ENCODE measurements at regions not wholly inside any gene's neighbourhood (a gene's known extent, or its start where the extent isn't known, plus 50 kb on each side); places are given as distances from the start of the nearest gene placed in this dataset.

GRCh38 chr12:24661657-24662096 lies 287.2 kb downstream of the BCAT1 start (continued):
- TF ChIP-seq SRSF9 (IDR thresholded peaks at IDR 0.05; ENCODE audit: borderline replicate concordance, insufficient read depth, low read depth, low read length, poor library complexity, severe bottlenecking), result no peak
- TF ChIP-seq ATF1 (CRISPR knock-in tag; IDR thresholded peaks at IDR 0.05), result no peak
- TF ChIP-seq THAP8 (CRISPR knock-in tag; IDR thresholded peaks at IDR 0.05; ENCODE audit: borderline replicate concordance), result no peak
- no peak for TF ChIP-seq JARID2 (CRISPR knock-in tag; IDR thresholded peaks at IDR 0.05; ENCODE audit: insufficient replicate concordance)
- TF ChIP-seq MZF1 (CRISPR knock-in tag; IDR thresholded peaks at IDR 0.05; ENCODE audit: borderline replicate concordance), result no peak
- peak; percentile 97 for TF ChIP-seq ZBTB7B (CRISPR knock-in tag; IDR thresholded peaks at IDR 0.05)
- TF ChIP-seq SIX4 (CRISPR knock-in tag; IDR thresholded peaks at IDR 0.05), result no peak
- peak; percentile 63 for TF ChIP-seq GATAD2A (CRISPR knock-in tag; IDR thresholded peaks at IDR 0.05)
- TF ChIP-seq ZNF12 (CRISPR knock-in tag; IDR thresholded peaks at IDR 0.05), result peak; percentile 56; the same call in 1 of the 2 replicates
- TF ChIP-seq BCL3 (CRISPR knock-in tag; IDR thresholded peaks at IDR 0.05), result no peak
- no peak for TF ChIP-seq ZFP90 (CRISPR knock-in tag; IDR thresholded peaks at IDR 0.05; ENCODE audit: borderline replicate concordance)
- TF ChIP-seq REXO4 (CRISPR knock-in tag; IDR thresholded peaks at IDR 0.05; ENCODE audit: borderline replicate concordance), result no peak
- TF ChIP-seq, protein P1, sequence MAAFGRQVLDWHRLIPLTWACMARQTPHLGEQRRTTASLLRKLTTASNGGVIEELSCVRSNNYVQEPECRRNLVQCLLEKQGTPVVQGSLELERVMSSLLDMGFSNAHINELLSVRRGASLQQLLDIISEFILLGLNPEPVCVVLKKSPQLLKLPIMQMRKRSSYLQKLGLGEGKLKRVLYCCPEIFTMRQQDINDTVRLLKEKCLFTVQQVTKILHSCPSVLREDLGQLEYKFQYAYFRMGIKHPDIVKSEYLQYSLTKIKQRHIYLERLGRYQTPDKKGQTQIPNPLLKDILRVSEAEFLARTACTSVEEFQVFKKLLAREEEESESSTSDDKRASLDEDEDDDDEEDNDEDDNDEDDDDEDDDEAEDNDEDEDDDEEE (CRISPR knock-in tag; IDR thresholded peaks at IDR 0.05), result no peak
- TF ChIP-seq LCORL (IDR thresholded peaks at IDR 0.05), result no peak
- TF ChIP-seq LCORL (CRISPR knock-in tag; IDR thresholded peaks at IDR 0.05), result no peak
- no peak for TF ChIP-seq ZNF331 (CRISPR knock-in tag; IDR thresholded peaks at IDR 0.05)
- no peak for TF ChIP-seq ZMYM2 (CRISPR knock-in tag; IDR thresholded peaks at IDR 0.05)
- TF ChIP-seq, protein P2, sequence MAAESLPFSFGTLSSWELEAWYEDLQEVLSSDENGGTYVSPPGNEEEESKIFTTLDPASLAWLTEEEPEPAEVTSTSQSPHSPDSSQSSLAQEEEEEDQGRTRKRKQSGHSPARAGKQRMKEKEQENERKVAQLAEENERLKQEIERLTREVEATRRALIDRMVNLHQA (CRISPR knock-in tag; IDR thresholded peaks at IDR 0.05), result no peak
- no peak for TF ChIP-seq ZNF7 (CRISPR knock-in tag; IDR thresholded peaks at IDR 0.05)
- no peak for TF ChIP-seq ZNF256 (CRISPR knock-in tag; conservative IDR thresholded peaks at IDR 0.05)
- no peak for TF ChIP-seq PRMT3 (CRISPR knock-in tag; IDR thresholded peaks at IDR 0.05; ENCODE audit: borderline replicate concordance, low read depth)
- no peak for TF ChIP-seq MAZ (IDR thresholded peaks at IDR 0.05; ENCODE audit: borderline replicate concordance, low read depth, low read length)
- TF ChIP-seq MAZ (CRISPR knock-in tag; IDR thresholded peaks at IDR 0.05; ENCODE audit: low read depth), result no peak
- TF ChIP-seq, protein P3, sequence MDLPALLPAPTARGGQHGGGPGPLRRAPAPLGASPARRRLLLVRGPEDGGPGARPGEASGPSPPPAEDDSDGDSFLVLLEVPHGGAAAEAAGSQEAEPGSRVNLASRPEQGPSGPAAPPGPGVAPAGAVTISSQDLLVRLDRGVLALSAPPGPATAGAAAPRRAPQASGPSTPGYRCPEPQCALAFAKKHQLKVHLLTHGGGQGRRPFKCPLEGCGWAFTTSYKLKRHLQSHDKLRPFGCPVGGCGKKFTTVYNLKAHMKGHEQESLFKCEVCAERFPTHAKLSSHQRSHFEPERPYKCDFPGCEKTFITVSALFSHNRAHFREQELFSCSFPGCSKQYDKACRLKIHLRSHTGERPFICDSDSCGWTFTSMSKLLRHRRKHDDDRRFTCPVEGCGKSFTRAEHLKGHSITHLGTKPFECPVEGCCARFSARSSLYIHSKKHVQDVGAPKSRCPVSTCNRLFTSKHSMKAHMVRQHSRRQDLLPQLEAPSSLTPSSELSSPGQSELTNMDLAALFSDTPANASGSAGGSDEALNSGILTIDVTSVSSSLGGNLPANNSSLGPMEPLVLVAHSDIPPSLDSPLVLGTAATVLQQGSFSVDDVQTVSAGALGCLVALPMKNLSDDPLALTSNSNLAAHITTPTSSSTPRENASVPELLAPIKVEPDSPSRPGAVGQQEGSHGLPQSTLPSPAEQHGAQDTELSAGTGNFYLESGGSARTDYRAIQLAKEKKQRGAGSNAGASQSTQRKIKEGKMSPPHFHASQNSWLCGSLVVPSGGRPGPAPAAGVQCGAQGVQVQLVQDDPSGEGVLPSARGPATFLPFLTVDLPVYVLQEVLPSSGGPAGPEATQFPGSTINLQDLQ (CRISPR knock-in tag; IDR thresholded peaks at IDR 0.05), result no peak
- TF ChIP-seq, protein P4, sequence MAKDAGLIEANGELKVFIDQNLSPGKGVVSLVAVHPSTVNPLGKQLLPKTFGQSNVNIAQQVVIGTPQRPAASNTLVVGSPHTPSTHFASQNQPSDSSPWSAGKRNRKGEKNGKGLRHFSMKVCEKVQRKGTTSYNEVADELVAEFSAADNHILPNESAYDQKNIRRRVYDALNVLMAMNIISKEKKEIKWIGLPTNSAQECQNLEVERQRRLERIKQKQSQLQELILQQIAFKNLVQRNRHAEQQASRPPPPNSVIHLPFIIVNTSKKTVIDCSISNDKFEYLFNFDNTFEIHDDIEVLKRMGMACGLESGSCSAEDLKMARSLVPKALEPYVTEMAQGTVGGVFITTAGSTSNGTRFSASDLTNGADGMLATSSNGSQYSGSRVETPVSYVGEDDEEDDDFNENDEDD (CRISPR knock-in tag; IDR thresholded peaks at IDR 0.05; ENCODE audit: borderline replicate concordance), result no peak
- no peak for TF ChIP-seq POLR2AphosphoS2 (IDR thresholded peaks at IDR 0.05; ENCODE audit: low read depth, low read length)

Data from HepG2 (cell line).